ENCODE measurements at regions not wholly inside any gene's neighbourhood (a gene's known extent, or its start where the extent isn't known, plus 50 kb on each side); places are given as distances from the start of the nearest gene placed in this dataset.

- H3K9me3 ChIP-seq: no peaks in the 10 kb centered on the region
- FAIRE-seq (no peak), ATAC-seq (no peak), DNase-seq (ENCODE audit: low read depth in 1 of 2, low spot score in 1 of 2) (no peak)
- peaks cover 14% of the 10 kb centered on the region; the same call in 2 of the 3 replicates for H3K4me1 ChIP-seq
- POLR2A ChIA-PET: no interaction called here
- H3K27ac ChIP-seq: no peak overlapping the region; a peak in 1 of 6 replicates
- no peak overlapping the region for H3K4me2 ChIP-seq
- H3K4me3 ChIP-seq: no peak overlapping the region
- TF ChIP-seq JUNB (IDR thresholded peaks at IDR 0.05): no peak
- TF ChIP-seq ATOH8 (CRISPR knock-in tag; IDR thresholded peaks at IDR 0.05; ENCODE audit: low read depth): no peak
- no peak for TF ChIP-seq BCL3 (IDR thresholded peaks at IDR 0.05)
- TF ChIP-seq POLR2A (IDR thresholded peaks at IDR 0.05; ENCODE audit: low read length): no peak
- no peak for TF ChIP-seq FOXS1 (CRISPR knock-in tag; IDR thresholded peaks at IDR 0.05)
- TF ChIP-seq HOXB13 (CRISPR knock-in tag; IDR thresholded peaks at IDR 0.05; ENCODE audit: low read depth): no peak
- WGBS (ENCODE audit: missing lambda C conversion rate): 90% methylated on average over 8 of the region's 8 CpGs
- CTCF ChIA-PET: interaction anchor here (1.0 to 6.4 kb wide), 3 partner anchors 10 to 206 kb away, joined by 3 to 47 read pairs (median 4); no protein-coding TSS in a partner anchor
Measured at GRCh38 chr12:123032736-123033391, 52.4 kb downstream of the ARL6IP4 start.

Data from A549 (cell line).